CD14-positive monocyte (primary cell): ENCODE measurements at regions not wholly inside any gene's neighbourhood (a gene's known extent, or its start where the extent isn't known, plus 50 kb on each side); places are given as distances from the start of the nearest gene placed in this dataset.

Experiments
- DNase-seq, 3 donors: peaks; one replicate each; pipeline ENCODE4 v3.0.0-alpha.2; 2011 to 2022
- H2AFZ ChIP-seq: 2 replicates; pipeline ENCODE4 v1.6.0; 2012; ENCODE audit warnings: mild to moderate bottlenecking, low read depth, low read length, inconsistent platforms; ENCODE audit not compliant: insufficient read depth, poor library complexity, severe bottlenecking
- H3K27ac ChIP-seq, 2 donors: 1 replicate in 1 of 2; 2 replicates in 1 of 2; pipeline ENCODE4 v1.5.1; 2012 to 2013; ENCODE audit warnings: low read length in 2 of 2, control low read depth in 1 of 2, inconsistent platforms in 1 of 2, low read depth in 1 of 2, mild to moderate bottlenecking in 1 of 2
- H3K27me3 ChIP-seq, 2 donors: one replicate each; pipeline versions ENCODE4 v1.6.0 to v1.6.1; 2011 to 2013; ENCODE audit warnings: low read length in 2 of 2; ENCODE audit not compliant: control insufficient read depth in 2 of 2, insufficient read depth in 2 of 2
- H3K36me3 ChIP-seq, 2 donors: replicated peaks in 1 of 2; 1 replicate in 1 of 2; 2 replicates in 1 of 2; pipeline versions ENCODE4 v1.5.1 to v1.6.1; 2012 to 2013; ENCODE audit warnings: low read length in 2 of 2, control low read depth in 1 of 2, inconsistent platforms in 1 of 2, mild to moderate bottlenecking in 1 of 2; ENCODE audit not compliant: insufficient read depth in 2 of 2, control insufficient read depth in 1 of 2
- H3K4me1 ChIP-seq, 2 donors: 1 replicate in 1 of 2; 2 replicates in 1 of 2; pipeline versions ENCODE4 v1.5.1 to v1.6.1; 2012 to 2013; ENCODE audit warnings: low read length in 2 of 2, control low read depth in 1 of 2, inconsistent platforms in 1 of 2, mild to moderate bottlenecking in 1 of 2, moderate library complexity in 1 of 2; ENCODE audit not compliant: insufficient read depth in 2 of 2, control insufficient read depth in 1 of 2
- H3K4me2 ChIP-seq: replicated peaks from 2 replicates; pipeline ENCODE3; 2012; ENCODE audit warnings: low read length, moderate library complexity, mild to moderate bottlenecking; ENCODE audit not compliant: poor library complexity, severe bottlenecking; ENCODE audit errors: extremely low read depth
- H3K4me3 ChIP-seq, 3 experiments: fragments of 200-600 bp in 1 of 3; sonication (generic) in 1 of 3; replicated peaks in 1 of 3; 1 replicate in 2 of 3; 2 replicates in 1 of 3; pipeline ENCODE4 v1.5.1; 2011 to 2013; ENCODE audit warnings: low read length in 3 of 3, mild to moderate bottlenecking in 3 of 3, control low read depth in 2 of 3, low read depth in 2 of 3, inconsistent platforms in 1 of 3, moderate library complexity in 1 of 3
- H3K79me2 ChIP-seq: 2 replicates; pipeline ENCODE4 v1.6.0; 2012; ENCODE audit warnings: mild to moderate bottlenecking, control low read depth, inconsistent platforms, low read length, moderate library complexity; ENCODE audit not compliant: insufficient read depth
- H3K9ac ChIP-seq: 2 replicates; pipeline ENCODE4 v1.6.0; 2017; ENCODE audit warnings: low read length, mild to moderate bottlenecking; ENCODE audit not compliant: insufficient read depth, poor library complexity, severe bottlenecking
- H3K9me3 ChIP-seq, 2 donors: replicated peaks in 1 of 2; 1 replicate in 1 of 2; 2 replicates in 1 of 2; pipeline versions ENCODE4 v1.5.1 to v1.6.1; 2012 to 2013; ENCODE audit warnings: low read length in 2 of 2, control low read depth in 1 of 2; ENCODE audit not compliant: control insufficient read depth in 1 of 2, insufficient read depth in 1 of 2
- H4K20me1 ChIP-seq: 2 replicates; pipeline ENCODE4 v1.6.0; 2012; ENCODE audit warnings: mild to moderate bottlenecking, low read length, control low read depth, moderate library complexity; ENCODE audit not compliant: insufficient read depth
- H3K27ac Mint-ChIP-seq, 7 donors: one replicate each; pipeline ENCODE4 v1.8.0; 2020; ENCODE audit warnings: mild to moderate bottlenecking in 7 of 7, mixed read lengths in 7 of 7, moderate library complexity in 6 of 7, inconsistent platforms in 2 of 7
- H3K27me3 Mint-ChIP-seq, 3 donors: one replicate each; pipeline ENCODE4 v1.8.0; 2021 to 2022; ENCODE audit warnings: low read depth in 3 of 3, mild to moderate bottlenecking in 3 of 3, mixed read lengths in 3 of 3, moderate library complexity in 3 of 3, inconsistent platforms in 1 of 3
- H3K36me3 Mint-ChIP-seq, 2 donors: one replicate each; pipeline ENCODE4 v1.8.0; 2020; ENCODE audit warnings: mixed read lengths in 2 of 2, inconsistent platforms in 1 of 2, mild to moderate bottlenecking in 1 of 2
- H3K4me1 Mint-ChIP-seq: one replicate; pipeline ENCODE4 v1.8.0; 2020; ENCODE audit warnings: mild to moderate bottlenecking, mixed read lengths
- H3K4me3 Mint-ChIP-seq, 2 donors: one replicate each; pipeline ENCODE4 v1.8.0; 2020; ENCODE audit warnings: mild to moderate bottlenecking in 2 of 2, mixed read lengths in 2 of 2, moderate library complexity in 1 of 2
- H3K9me3 Mint-ChIP-seq, 7 donors: one replicate each; pipeline ENCODE4 v1.8.0; 2020 to 2022; ENCODE audit warnings: mixed read lengths in 7 of 7, mild to moderate bottlenecking in 6 of 7, moderate library complexity in 6 of 7, inconsistent platforms in 2 of 7
- WGBS: methylation state at CpG from one replicate; pipeline ENCODE4 v1.1.5; 2013; ENCODE audit warnings: missing lambda C conversion rate; ENCODE audit not compliant: insufficient coverage; 5-methylcytosine and 5-hydroxymethylcytosine counted together
- intact Hi-C, 2 donors: fragments of 100-400 bp; cut with micrococcal nuclease; formaldehyde crosslinking; loops; one replicate each; pipeline versions ENCODE4 v1.15.0 to v1.15.1; 2023
- TF ChIP-seq, protein P1 (sequence below): fragments of 200-600 bp; IDR thresholded peaks from one replicate; pipeline ENCODE4 v1.8.0; 2022; ENCODE audit warnings: antibody characterized with exemption, mild to moderate bottlenecking

- Histone ChIP-seq H3K4me1 (no peaks in the 10 kb centered on the region), H3K4me3 (no peak overlapping the region), H3K9me3 (peaks cover 0 to 5% of the 10 kb centered on the region in 2 donors), H3K27me3 (peaks cover 32 to 36% of the 10 kb centered on the region in 2 donors), H3K36me3 (no peaks in the 10 kb centered on the region), H3K79me2 (no peaks in the 10 kb centered on the region), H2AFZ (no peak overlapping the region), H3K9ac (no peak overlapping the region), H4K20me1 (no peaks in the 10 kb centered on the region), H3K4me2 (no peak overlapping the region), H3K27ac (no peak overlapping the region)
- no peak overlapping the region for H3K4me3 Mint-ChIP-seq
- intact Hi-C loops = no loop called here
- peaks cover 0 to 5% (median 2%) of the 10 kb centered on the region in 7 donors for H3K9me3 Mint-ChIP-seq
- WGBS = 87% methylated on average over 4 of the region's 5 CpGs
- H3K27ac Mint-ChIP-seq = no peak overlapping the region
- no peaks in the 10 kb centered on the region for H3K36me3 Mint-ChIP-seq
- H3K4me1 Mint-ChIP-seq = no peaks in the 10 kb centered on the region
- DNase-seq = no peak
- TF ChIP-seq, protein P1, sequence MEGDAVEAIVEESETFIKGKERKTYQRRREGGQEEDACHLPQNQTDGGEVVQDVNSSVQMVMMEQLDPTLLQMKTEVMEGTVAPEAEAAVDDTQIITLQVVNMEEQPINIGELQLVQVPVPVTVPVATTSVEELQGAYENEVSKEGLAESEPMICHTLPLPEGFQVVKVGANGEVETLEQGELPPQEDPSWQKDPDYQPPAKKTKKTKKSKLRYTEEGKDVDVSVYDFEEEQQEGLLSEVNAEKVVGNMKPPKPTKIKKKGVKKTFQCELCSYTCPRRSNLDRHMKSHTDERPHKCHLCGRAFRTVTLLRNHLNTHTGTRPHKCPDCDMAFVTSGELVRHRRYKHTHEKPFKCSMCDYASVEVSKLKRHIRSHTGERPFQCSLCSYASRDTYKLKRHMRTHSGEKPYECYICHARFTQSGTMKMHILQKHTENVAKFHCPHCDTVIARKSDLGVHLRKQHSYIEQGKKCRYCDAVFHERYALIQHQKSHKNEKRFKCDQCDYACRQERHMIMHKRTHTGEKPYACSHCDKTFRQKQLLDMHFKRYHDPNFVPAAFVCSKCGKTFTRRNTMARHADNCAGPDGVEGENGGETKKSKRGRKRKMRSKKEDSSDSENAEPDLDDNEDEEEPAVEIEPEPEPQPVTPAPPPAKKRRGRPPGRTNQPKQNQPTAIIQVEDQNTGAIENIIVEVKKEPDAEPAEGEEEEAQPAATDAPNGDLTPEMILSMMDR = no peak
- H3K27me3 Mint-ChIP-seq = peaks cover 39 to 45% (median 43%) of the 10 kb centered on the region in 3 donors
Observed at GRCh38 chr20:21022925-21023324, 83.2 kb downstream of the LINC00237 start.

DNA sequence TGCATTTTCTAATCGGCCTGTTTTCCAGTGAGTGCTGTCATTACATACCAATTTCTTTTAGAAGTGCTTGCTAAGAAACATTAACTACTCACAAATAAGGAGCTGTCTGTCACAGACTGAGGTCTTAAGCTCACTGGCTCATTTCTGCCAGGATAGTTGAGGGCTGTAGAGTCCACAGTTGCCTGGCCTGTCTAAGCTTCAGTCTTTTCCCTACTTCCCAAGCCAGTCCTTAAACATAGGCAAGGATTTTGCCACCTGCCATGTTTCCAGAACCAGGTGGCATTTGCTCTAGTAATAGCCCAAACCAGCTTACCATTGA is 84.7 kb downstream of the LINC00237 start:
- H3K36me3 Mint-ChIP-seq = no peaks in the 10 kb centered on the region
- Histone ChIP-seq H3K4me1 (no peaks in the 10 kb centered on the region), H3K27ac (no peak overlapping the region), H3K4me3 (no peak overlapping the region), H2AFZ (no peak overlapping the region), H3K27me3 (peaks cover 39 to 45% of the 10 kb centered on the region in 2 donors), H3K4me2 (no peak overlapping the region), H3K36me3 (no peaks in the 10 kb centered on the region), H4K20me1 (no peaks in the 10 kb centered on the region), H3K9me3 (peaks cover 0 to 5% of the 10 kb centered on the region in 2 donors), H3K79me2 (no peaks in the 10 kb centered on the region), H3K9ac (no peak overlapping the region)
- H3K9me3 Mint-ChIP-seq = peaks cover 0 to 5% (median 2%) of the 10 kb centered on the region in 7 donors
- DNase-seq = no peak
- no peak overlapping the region for H3K27ac Mint-ChIP-seq
- 83% methylated on average over 1 of the region's 1 CpG for WGBS
- H3K27me3 Mint-ChIP-seq = peaks cover 46 to 50% (median 47%) of the 10 kb centered on the region in 3 donors
- no peaks in the 10 kb centered on the region for H3K4me1 Mint-ChIP-seq
- TF ChIP-seq, protein P1 = no peak
- intact Hi-C loops = no loop called here
- peak overlapping the region in 1 of 2 donors; percentile 16 for H3K4me3 Mint-ChIP-seq
